Activated T-helper 1 cell treated with Interleukin-2 at 50 U/mL for 16 hours (primary cell): ENCODE measurements at regions not wholly inside any gene's neighbourhood (a gene's known extent, or its start where the extent isn't known, plus 50 kb on each side); places are given as distances from the start of the nearest gene placed in this dataset.

Experiments used
- DNase-seq: peaks from one replicate; pipeline ENCODE4 v3.0.0-alpha.2; 2020; ENCODE audit warnings: low read depth

DNA sequence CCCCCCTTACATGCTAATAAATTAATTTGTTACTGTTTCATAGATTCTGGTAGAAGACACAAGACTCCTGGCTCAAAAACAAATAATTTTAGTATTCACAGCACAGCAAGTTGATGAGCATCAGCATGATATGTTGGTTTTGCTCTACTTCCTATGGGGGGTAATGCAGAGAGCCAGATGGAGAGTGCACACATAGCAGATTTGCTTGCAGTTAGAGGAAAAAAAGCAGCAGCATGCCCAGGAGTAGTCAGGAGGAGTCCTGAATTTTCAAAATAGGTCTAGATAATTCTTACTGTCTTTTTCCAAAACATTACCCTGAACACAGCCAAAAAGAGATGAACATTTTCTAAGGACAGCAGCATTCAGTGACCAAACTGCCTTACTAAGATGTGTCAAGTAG lies 261.3 kb downstream of the COX7C start:
- no peak for DNase-seq

DNA sequence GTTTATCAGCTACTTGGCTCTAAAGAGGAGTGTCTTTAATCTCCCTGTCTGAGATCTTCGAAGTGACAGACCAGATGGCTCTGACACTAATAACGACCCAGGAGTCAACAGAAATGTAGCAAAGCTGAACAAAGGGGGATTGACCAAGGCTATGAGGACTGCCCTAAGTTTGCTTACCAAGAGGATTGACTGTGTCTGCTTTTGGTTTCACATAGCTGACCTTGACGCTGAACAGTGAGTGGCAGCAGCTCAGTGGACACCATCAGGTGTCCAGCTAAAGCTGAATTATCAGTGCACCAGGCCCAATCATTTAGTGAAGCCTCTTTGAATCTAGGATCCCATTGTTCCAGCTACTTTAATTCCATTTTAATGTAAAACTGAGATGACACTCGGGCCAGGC lies 262.6 kb downstream of the COX7C start:
- DNase-seq: no peak

DNA sequence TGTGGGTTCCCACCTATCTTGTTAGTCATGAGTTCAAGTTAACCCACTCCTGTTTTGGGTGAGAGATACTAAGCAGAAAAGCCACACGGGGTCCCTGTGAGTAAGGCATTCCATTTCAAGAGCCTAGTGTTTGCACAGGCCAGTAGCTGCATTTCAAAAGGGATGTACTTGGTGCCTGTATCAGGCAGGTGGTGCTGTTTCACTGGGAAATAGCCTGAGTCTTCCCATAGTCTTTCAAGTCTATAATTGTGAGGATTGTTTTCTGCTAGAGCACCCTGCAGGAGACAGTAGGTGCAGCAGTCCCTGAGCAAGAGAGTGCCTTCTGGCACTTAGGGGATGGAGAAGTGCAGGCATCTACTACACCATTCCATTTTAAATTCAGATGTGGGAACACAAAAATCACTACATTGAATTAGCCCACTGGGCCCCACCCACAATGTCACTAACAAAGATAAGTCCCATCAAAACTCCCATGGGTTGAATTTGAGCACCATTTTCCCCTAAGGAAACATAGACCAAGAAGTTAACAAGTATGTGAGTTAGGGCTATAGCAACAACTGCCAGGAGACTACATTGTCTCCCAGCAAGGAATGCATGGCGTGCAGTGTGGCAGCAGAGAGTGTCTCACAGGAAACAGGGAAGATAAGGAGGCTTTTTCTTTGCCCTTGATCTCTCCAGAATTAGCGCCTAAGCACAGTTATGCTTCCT lies 263.2 kb downstream of the COX7C start:
- no peak for DNase-seq

DNA sequence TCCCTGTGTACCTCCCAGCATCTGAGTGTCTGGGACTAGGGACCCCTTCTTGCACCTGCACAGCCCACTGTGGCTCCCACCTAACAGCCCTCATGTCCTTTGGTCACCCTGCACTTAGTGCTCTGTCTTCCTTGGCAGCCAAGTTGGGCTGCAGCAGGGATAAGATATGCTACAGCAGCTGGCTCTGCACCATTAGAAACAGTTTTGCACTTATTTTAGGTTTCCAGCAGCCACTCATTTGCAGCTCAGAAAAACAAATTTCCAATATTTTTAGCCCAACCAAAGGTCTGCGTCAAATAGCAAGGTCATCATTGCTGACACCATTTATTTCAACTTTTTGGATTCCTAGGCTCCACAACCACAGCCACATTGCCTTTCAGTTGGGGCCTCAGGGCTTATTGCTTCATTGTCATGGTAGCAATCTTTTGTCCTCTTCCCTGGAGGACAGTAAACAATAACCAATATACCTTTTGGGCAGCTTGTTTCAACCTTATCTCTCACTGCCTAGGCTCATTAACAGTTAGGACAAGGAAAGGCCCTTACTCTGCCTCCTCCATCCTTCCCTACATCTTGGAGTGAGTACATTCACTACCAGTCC lies 263.9 kb downstream of the COX7C start:
- DNase-seq: no peak

DNA sequence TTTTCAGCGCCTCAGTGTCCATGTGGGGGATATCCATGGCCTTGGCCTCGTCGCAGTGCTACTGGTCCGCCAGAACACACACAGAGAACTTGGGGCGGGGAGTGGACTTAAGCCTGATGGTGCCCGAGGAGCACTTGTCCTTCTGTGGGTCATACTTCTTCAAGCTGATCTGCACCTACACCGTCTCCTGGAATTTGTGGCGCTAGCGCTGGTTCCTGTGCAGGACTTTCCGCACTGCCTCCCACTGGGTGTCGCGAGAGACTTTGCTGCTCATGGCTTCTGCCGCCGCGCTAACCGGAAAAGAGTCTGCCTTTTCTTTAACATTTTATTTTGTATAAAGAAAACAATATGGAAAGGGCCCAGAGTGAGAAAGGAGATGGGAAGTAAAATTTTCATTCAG lies 266.9 kb downstream of the COX7C start:
- DNase-seq: no peak

DNA sequence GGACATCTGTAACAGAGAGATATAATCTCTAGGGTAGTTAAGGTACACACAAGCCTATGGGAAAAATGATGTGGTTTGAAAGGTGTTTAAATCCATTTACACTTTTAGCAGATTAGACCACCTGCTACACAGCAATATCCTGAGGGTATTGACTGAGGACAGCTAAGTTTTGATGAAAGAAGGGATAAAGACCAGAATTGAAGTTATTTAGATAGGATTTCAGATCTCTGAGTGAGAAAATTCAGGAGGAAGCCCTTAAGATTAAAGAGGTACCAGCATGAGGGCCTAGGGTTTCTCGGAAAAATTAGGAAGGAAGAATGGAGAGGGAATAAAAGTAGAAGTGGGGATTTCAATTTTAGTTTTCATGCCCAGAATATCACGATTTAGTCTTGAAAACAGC lies 267.3 kb downstream of the COX7C start:
- DNase-seq: no peak

DNA sequence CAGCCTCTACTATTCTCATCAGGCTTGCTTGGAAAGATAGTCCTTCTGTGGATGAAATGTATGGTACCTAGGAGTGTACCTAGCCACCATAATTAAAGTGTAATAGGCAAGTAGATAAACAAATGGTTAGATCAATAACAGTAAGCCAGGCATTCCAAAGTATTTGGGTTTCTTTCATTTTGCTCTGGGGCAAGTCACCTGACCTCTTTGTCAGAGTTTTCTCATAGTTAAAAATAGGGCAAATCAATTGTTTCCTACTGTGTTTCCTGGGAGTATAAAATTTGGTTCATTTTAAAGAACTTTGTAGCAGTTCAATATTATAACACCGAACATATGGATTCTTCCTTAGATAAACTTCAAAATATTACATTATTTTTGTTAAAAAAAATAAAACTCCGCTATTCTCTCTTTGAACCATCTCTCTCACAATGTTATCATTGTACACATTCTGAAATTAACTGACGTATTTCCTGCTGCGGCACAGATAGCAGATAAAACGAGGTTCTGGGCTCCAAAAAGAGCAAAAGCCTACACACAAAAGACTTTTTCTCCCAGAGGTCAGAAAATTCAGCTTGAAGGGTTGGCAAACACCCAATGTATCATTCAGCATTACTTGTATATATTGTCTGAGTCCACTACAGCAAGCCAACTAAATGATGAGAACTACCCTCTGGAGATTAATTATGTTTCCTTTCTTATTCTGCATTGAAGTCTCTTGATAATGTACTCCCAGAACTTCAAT lies 267.9 kb downstream of the COX7C start:
- DNase-seq: no peak

DNA sequence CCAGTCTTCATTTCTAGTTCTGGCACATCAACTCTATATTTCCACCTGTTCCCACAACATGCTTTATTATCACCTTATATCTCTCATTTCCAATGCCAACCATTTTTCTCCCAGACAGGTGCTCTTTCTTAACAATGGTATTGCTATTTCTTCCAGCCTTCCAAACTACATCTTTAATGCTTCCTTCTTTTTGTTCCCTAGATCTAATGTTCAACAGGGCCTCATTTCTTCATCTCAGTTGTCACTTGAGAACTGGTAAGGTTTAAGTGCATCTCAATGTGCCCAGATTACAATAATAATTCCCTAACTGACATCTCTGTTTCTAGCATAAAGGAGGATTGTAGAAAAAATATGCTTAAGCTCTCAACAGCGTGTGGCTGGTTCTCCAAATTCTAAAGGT lies 272.6 kb downstream of the COX7C start:
- DNase-seq: no peak

DNA sequence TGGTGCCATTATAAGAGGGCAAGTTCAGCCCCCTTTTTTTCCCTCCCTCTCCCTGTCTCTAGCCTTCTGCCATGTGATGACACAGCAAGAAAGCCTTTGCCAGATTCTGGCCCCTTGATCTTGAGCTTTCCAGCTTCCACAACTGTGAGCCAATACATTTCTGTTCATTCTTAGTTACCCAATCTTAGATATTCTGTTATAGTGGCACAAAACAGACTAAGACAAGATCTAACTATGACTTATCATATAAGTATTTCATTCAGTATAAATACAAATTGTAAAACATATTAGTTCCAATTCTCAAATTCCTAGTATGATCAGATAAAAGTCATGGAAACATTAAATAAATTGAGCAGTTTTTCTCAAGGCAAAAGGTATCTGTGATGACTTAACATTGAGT lies 276.3 kb downstream of the COX7C start:
- no peak for DNase-seq

DNA sequence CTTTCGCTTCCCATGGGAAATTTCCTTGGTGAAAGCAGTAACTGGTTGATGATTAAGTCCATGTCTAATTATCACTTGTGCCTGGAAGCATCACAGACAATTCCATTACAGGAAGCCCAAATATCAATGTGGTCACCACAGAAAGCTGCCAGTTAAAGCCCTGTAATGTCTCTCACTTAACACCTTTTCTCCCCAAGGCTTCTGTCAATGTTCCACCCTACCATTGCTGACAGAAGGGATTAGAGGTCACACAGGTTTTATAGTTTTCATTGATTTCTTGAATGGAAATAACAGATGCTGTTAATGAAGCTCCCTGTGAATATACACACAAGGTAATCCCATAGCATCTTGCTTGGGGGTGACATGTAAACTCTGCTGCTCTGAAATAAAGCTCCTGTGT lies 279.2 kb downstream of the COX7C start:
- DNase-seq: no peak

DNA sequence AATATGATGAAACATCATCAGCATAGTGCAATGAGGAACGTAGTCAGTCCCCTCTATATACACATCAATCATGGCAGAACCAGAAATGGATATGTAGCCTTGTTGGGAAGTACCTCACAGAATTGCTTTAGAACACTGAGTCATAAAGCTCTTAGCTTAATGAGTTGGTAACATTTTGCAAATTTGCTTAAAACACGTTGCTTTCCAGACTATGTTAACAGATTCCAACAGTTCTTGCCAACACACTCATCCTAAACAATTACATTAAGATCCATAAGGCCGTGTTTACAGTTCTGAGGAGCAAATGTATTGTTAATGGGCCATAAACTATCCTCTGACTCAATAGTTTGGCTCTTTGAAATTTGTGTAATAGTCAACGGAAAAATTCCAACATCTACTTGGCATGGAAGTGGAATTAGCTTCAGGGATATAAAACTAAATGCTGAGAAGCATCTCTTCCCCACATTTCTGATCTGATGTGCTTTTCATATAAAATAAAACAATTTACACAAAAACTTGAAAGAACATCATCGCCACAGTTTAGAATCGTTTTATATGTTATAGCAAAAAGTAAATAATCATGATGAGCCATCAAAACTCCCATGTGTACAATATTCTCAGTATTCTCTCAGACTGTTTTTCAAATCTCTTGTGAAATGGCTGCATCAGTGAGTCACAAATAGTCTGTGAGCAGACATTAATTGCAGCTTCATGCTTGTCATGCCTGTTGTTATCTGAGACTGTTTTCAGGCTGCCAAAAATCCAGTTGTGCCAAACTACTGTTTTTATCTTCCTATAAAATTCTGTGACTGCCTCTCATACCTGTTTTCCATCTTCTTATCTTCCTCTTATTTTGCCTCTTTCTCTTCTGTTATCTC lies 291.9 kb downstream of the COX7C start:
- no peak for DNase-seq

DNA sequence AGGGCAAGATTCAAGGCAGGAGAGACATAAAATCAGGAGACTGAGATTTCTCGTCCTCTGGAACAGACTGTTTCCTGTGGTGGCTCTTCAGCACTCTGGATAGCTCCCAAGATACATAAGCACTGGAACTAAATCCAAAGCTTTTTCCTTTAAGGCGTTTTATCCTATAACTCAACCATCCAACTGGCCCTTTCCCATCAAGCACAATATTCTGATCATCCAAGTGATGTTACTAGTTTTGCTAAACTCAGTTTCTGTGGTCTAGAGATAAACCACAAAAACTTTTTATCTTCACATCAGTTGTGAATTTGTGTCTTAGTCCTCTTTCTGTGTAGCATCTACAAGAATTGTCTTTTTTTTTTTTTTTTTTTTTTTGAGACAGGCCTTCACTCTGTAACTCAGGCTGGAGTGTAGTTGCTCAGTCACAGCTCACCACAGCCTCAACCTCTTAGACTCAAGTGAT lies 299.4 kb downstream of the COX7C start:
- no peak for DNase-seq

DNA sequence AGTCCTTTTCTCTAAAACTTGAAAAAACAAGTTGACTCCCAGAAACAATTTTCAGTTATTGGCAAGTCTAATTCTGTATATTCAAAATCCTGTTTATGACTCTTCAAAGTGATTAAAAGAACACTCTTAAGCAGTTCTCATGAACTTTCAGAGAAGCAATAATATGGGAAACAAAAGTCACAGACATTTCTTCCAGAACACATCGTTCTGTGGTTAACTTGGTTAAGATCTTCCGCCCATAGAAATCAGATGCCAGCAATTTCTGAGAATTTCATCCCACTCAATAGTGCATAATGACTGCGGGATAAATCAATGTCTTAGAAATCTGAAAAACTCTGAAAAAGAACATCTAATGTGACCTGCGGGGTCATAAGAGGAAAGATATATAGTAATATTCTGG lies 300.5 kb downstream of the COX7C start:
- DNase-seq: no peak

DNA sequence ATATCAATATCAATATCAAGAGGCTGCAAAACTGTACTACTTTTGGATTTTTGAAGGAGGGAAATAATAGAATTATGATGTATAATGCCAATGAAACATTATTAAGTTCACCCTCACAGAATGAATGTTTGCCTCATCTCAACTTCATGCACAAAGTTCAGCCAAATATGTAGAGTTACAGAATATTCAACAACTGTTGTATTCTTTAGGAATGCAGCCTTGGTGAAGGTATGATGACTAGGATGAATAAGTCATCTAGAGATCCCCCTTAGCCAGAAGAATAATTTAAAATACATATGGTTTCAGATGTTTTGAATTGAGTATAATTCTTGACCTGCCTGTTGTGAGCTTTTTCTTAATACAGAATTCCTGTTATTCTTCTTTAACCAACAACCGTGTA lies 308.3 kb downstream of the COX7C start:
- DNase-seq: no peak

DNA sequence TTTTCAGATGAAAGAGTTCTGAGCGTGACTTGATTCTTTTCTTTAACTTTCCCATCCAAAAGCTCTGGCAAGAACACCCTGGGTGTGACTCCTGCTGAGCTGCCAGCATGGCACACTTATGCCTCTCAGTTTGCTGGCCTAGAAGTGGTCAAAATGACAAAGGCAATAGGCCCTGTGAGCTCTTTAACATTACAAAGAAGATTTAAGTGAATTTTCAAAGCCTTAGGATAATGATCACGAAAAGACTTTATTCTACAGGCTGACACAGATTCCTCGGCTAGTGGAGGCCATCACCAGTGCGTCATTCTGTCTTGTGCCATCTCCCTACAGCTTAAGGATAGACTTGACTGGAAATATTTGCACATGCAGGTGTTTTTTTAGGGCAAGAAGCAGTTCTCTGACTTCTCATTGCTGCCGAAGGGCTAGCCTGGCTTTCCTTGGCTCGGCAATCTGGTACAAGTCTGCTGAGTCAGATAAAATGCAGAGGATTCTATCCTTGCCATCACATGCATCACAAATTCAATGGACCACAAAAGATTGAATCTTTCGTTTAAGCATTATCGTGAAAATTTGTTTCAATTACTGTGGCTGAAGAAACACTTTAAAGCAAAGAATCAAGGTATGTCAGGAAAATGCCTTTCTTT lies 311.5 kb downstream of the COX7C start:
- no peak for DNase-seq

DNA sequence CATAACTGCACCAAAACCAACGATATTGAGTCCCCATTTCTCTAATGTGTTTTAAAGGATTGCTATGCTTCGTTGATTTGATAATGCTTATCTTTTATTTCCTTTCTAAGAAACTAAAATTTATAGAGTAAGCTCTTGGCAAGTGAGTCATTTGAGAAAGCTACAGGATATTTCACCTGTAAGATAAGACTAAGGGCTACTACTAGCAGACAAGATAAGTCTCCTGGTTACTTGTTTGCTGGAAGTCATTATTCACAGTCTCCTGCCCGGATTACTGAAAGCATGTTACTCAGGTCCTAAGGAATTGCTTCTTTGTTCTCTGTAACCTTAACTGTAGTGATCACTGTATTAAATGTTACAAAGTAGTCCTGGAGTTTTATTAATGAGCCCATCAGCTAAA lies 315.9 kb upstream of the RASA1 start:
- no peak for DNase-seq

DNA sequence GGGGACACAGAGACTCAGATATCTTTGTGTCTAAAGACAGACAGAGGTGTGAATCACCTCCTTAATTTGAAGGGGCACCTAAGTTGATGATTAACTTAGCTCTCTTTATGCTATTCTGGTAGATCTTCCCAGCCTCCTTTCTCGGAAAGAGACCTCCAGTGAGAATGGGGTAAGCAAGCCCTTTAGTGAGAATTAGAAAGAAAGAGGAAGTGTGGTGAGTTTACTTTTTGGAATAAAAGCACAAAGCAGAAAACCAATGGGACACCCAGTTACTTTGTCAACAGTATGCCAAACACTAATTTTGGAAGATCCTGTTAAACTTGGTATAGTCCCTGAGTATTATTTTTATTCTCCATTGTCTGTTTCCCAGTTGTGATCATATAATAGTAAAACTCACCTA lies 302.8 kb upstream of the RASA1 start:
- no peak for DNase-seq

DNA sequence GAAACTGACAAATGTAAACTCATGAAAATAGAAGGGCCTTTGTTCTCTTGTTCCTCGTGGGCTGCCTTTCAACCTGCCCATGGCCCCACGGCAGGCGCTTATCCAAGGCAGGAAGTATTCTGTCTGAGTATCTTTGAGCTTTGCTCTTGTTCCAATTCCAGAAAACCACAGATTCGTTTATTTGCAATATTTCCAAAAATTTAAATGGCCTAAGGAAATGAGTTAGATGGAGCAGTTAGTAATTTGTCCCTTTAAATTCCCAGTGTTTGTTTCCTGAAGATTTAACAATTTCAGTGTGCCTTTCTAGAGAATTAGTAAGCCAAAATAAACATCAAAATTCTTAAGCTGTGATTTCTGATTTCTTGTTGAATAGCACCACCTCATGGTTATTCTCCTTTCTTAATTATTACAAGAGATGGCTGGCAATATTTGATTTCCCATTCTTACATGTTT lies 299.4 kb upstream of the RASA1 start:
- DNase-seq: no peak

DNA sequence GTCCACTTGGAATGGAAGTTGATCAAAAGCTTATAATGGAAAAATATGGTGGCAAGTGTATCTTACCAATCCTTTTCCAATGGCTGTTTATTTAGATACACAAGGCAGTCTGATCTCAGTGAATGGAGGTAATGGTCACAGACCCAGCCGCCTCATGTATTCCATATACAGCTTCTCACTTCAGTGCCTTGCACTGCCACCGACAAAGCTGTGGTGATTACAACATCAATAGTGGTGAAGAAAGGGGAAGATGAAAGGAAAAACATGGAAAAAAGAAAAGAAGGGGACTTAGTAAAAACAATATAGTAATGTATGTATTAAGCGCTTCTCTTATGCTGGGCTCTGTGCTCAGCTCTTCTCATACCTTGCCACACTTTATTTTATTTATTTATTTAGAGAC lies 297.3 kb upstream of the RASA1 start:
- DNase-seq: no peak

DNA sequence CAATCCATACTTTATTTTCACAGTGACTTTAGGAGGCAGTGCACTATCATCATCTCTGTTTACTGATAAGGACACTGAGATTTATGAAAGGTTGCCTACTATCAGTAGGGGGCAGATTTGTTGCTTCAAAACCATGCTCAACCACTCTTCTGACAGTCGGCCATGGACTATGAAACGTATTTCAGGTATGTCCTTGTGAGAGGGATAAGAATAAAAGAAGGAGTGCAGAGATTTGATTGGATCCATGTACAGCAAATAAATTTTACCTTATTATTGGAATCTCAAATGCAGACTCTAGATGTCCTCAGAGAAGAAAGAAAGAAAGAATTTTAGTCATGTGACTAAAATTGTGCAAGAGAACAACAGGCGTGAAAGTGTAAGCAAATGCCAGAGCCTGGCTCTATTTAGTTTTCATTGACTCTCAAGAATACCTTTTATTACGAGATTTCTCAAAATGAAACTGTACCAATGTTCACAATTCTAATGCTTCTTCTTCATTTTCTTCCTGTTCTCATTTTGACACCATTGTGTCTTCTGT lies 296.6 kb upstream of the RASA1 start:
- DNase-seq: no peak

DNA sequence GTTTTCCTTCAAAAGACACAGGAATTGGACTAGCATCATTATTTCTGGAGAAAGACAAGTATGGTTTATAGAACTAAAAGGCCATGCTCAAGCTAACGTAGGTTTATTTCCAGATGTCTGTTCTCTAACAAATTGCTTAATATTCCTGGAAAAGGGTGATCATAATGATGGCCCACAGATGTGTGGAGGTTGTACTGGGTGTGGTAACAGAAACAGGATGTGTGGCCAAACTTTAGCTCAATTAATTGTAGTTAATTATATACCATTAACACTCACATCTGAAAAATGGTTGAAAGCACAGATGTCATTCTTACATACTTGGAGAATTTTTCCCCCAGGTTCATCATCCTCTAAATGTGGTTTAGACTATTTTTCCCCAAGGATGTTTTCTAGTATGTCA lies 292.7 kb upstream of the RASA1 start:
- no peak for DNase-seq

DNA sequence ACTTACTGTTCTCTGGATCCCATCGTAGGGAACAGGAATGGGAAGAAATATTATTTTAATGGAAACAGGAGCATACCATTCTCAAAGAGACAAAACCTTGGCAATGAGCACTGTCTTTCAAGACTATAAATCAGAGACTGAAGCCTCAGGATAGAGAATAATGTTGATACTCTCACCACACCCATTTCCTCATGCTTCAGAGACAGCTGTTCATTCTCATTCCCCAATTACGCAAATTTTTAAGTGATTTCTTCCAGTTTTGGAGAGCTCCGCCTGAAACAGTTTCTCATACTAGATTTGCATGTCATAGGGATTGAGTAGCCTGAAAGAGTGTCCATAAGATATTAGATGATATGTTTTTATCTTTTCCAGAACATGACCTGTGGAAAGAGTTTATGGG lies 290.5 kb upstream of the RASA1 start:
- no peak for DNase-seq
